Limb (tissue), 2 donors: ENCODE measurements at regions not wholly inside any gene's neighbourhood (a gene's known extent, or its start where the extent isn't known, plus 50 kb on each side); places are given as distances from the start of the nearest gene placed in this dataset.

Experiments used
- DNase-seq, 2 donors: peaks; one replicate each; pipeline ENCODE4 v3.0.0-alpha.2; 2016; ENCODE audit errors: extremely low spot score in 2 of 2

GRCh38 chr2:199136242-199136641 lies 321.5 kb downstream of the SATB2 start:
- DNase-seq: no peak

GRCh38 chr2:199131876-199132275 lies 325.9 kb downstream of the SATB2 start:
- no peak for DNase-seq

- no peak for DNase-seq
These were observed 326.5 kb downstream of the SATB2 start for GRCh38 chr2:199131136-199131655.

- no peak for DNase-seq
These were observed 327.2 kb downstream of the SATB2 start for GRCh38 chr2:199130501-199130900.

GRCh38 chr2:199128476-199129229 lies 329.1 kb downstream of the SATB2 start:
- no peak for DNase-seq

- DNase-seq: no peak
These were observed 337.9 kb downstream of the SATB2 start for GRCh38 chr2:199119796-199120195.

- no peak for DNase-seq
These were observed 339.0 kb downstream of the SATB2 start for GRCh38 chr2:199118673-199119112.

GRCh38 chr2:199115169-199115568 lies 342.6 kb downstream of the SATB2 start:
- no peak for DNase-seq

- no peak for DNase-seq
These were observed 344.6 kb downstream of the SATB2 start for GRCh38 chr2:199113111-199113510.

GRCh38 chr2:199111458-199111857 lies 346.3 kb downstream of the SATB2 start:
- no peak for DNase-seq

GRCh38 chr2:199108056-199108455 lies 349.7 kb downstream of the SATB2 start:
- DNase-seq: no peak

GRCh38 chr2:199105826-199106225 lies 351.9 kb downstream of the SATB2 start:
- DNase-seq: no peak

GRCh38 chr2:199101487-199101886 lies 356.3 kb downstream of the SATB2 start:
- no peak for DNase-seq

GRCh38 chr2:199100326-199101110 lies 357.2 kb downstream of the SATB2 start:
- no peak for DNase-seq

GRCh38 chr2:199092419-199092818 lies 365.3 kb downstream of the SATB2 start:
- DNase-seq: no peak

- DNase-seq: no peak
These were observed 372.5 kb downstream of the SATB2 start for GRCh38 chr2:199085261-199085660.

- DNase-seq: no peak
These were observed 387.3 kb downstream of the SATB2 start for GRCh38 chr2:199070322-199070949.

GRCh38 chr2:199064201-199064600 lies 393.5 kb downstream of the SATB2 start:
- DNase-seq: no peak

- no peak for DNase-seq
These were observed 399.8 kb downstream of the SATB2 start for GRCh38 chr2:199057936-199058335.

GRCh38 chr2:199055336-199055735 lies 402.4 kb downstream of the SATB2 start:
- no peak for DNase-seq

- no peak for DNase-seq
These were observed 414.9 kb downstream of the SATB2 start for GRCh38 chr2:199042660-199043379.
